GM12878 (cell line): ENCODE measurements at regions not wholly inside any gene's neighbourhood (a gene's known extent, or its start where the extent isn't known, plus 50 kb on each side); places are given as distances from the start of the nearest gene placed in this dataset.

Experiments used
- ATAC-seq: fragments of 200-7000 bp; cut with Tn5 transposase; 3 replicates; pipeline ENCODE4 v1.9.1; 2020; ENCODE audit warnings: mild to moderate bottlenecking, moderate library complexity
- BruUV-seq: library from RNA; stranded (reverse); fragments of 400-500 nt; replicated peaks from 2 replicates; lab custom pipeline; 2021; lab: Mats Ljungman, UMichigan
- CTCF ChIA-PET: fragments of 300-600 bp; sonication (Branson Sonifier 250); formaldehyde crosslinking; extraction: SDS; loops from one replicate; lab custom pipeline; 2021; ENCODE audit warnings: inconsistent platforms; lab: Yijun Ruan, JAX
- POLR2A ChIA-PET: fragments of 350-600 bp; formaldehyde crosslinking; extraction: SDS; loops from one replicate; lab custom pipeline; 2021; ENCODE audit warnings: inconsistent platforms; lab: Charles Lee
- RAD21 ChIA-PET: fragments of 300-600 bp; sonication (Branson Sonifier 250); formaldehyde crosslinking; loops from one replicate; lab custom pipeline; 2023; ENCODE audit warnings: antibody characterized with exemption; ENCODE audit not compliant: unreplicated experiment; lab: Charles Lee
- SMC1A ChIA-PET: fragments of 300-600 bp; sonication (Branson Sonifier 250); formaldehyde crosslinking; loops from one replicate; lab custom pipeline; 2023; ENCODE audit not compliant: unreplicated experiment, uncharacterized antibody; lab: Charles Lee
- DNase-seq: peaks from one replicate; pipeline ENCODE4 v3.0.0-alpha.2; 2011; ENCODE audit warnings: low read depth, low spot score
- FAIRE-seq: peaks from 3 replicates; lab custom pipeline; 2011; peaks lifted over from hg19 to GRCh38; lab: Jason Lieb, UNC
- H2AFZ ChIP-seq: 2 replicates; pipeline ENCODE4 v1.6.0; 2011; ENCODE audit warnings: low read depth, low read length, control low read depth; ENCODE audit not compliant: control insufficient read depth
- H3K27ac ChIP-seq: 2 replicates; pipeline ENCODE4 v1.5.1; 2011; ENCODE audit warnings: control low read depth; ENCODE audit not compliant: control insufficient read depth, insufficient read depth
- H3K27me3 ChIP-seq, 2 experiments: replicated peaks in 1 of 2; 2 replicates each; pipeline versions ENCODE4 v1.6.0 to v1.6.1; 2011; ENCODE audit warnings: low read length in 1 of 2; ENCODE audit not compliant: control insufficient read depth in 2 of 2, insufficient read depth in 2 of 2
- H3K36me3 ChIP-seq, 2 experiments: 2 replicates each; pipeline ENCODE4 v1.5.1; 2011; ENCODE audit warnings: low read length in 1 of 2; ENCODE audit not compliant: control insufficient read depth in 2 of 2, insufficient read depth in 2 of 2
- H3K4me1 ChIP-seq: 2 replicates; pipeline ENCODE4 v1.6.1; 2011; ENCODE audit warnings: mild to moderate bottlenecking, low read length, moderate library complexity, mixed read lengths; ENCODE audit not compliant: control insufficient read depth, insufficient read depth
- H3K4me2 ChIP-seq: 2 replicates; pipeline ENCODE4 v1.6.0; 2011; ENCODE audit warnings: control low read depth; ENCODE audit not compliant: control insufficient read depth, insufficient read depth
- H3K4me3 ChIP-seq: fragments of 200-600 bp; sonication (generic); 2 replicates; pipeline ENCODE4 v1.5.1; 2016
- H3K79me2 ChIP-seq: 2 replicates; pipeline ENCODE4 v1.6.0; 2011; ENCODE audit warnings: low read length; ENCODE audit not compliant: control insufficient read depth, insufficient read depth
- H3K9ac ChIP-seq: 2 replicates; pipeline ENCODE4 v1.8.0; 2011; ENCODE audit warnings: low read length, control low read depth, mixed read lengths; ENCODE audit not compliant: control insufficient read depth, insufficient read depth
- H3K9me3 ChIP-seq: replicated peaks from 3 replicates; pipeline ENCODE4 v1.5.1; 2011; ENCODE audit warnings: mild to moderate bottlenecking, low read length; ENCODE audit not compliant: control insufficient read depth, insufficient read depth
- H4K20me1 ChIP-seq: 2 replicates; pipeline ENCODE4 v1.6.0; 2011; ENCODE audit not compliant: control insufficient read depth, insufficient read depth
- BMI1 ChIP-seq: fragments of 450-650 bp; IDR thresholded peaks from 2 replicates; pipeline ENCODE4 v1.6.1; 2016; ENCODE audit warnings: mild to moderate bottlenecking, moderate library complexity, borderline replicate concordance
- DPF2 ChIP-seq: fragments of 450-650 bp; IDR thresholded peaks from 2 replicates; pipeline ENCODE4 v1.6.1; 2017; ENCODE audit warnings: mild to moderate bottlenecking
- ESRRA ChIP-seq: IDR thresholded peaks from 2 replicates; pipeline ENCODE4 v1.6.1; 2012; ENCODE audit warnings: mild to moderate bottlenecking, low read length, improper control_type of control experiment
- HDAC2 ChIP-seq: fragments of 200-600 bp; sonication (generic); IDR thresholded peaks from 2 replicates; pipeline ENCODE4 v1.6.1; 2017
- LARP7 ChIP-seq: fragments of 450-650 bp; IDR thresholded peaks from 2 replicates; pipeline ENCODE4 v1.6.1; 2017; ENCODE audit warnings: mild to moderate bottlenecking
- NFYB ChIP-seq: IDR thresholded peaks from 2 replicates; pipeline ENCODE4 v1.6.1; 2011; ENCODE audit warnings: low read depth, mild to moderate bottlenecking, low read length, improper control_type of control experiment, moderate library complexity; ENCODE audit not compliant: insufficient read depth
- NR2C1 ChIP-seq: fragments of 450-650 bp; IDR thresholded peaks from 2 replicates; pipeline ENCODE4 v1.6.1; 2017; ENCODE audit warnings: antibody characterized with exemption, mild to moderate bottlenecking, moderate library complexity
- RCOR1 ChIP-seq: conservative IDR thresholded peaks from 2 replicates; pipeline ENCODE4 v1.6.1; 2012; ENCODE audit warnings: low read depth, low read length, improper control_type of control experiment
- SMARCA5 ChIP-seq: fragments of 450-650 bp; IDR thresholded peaks from 2 replicates; pipeline ENCODE4 v1.6.1; 2017; ENCODE audit warnings: mild to moderate bottlenecking
- WGBS: methylation state at CpG from one replicate; pipeline ENCODE4 v1.1.6; 2016; ENCODE audit warnings: low lambda C conversion rate; ENCODE audit not compliant: insufficient replicate concordance, insufficient coverage; ENCODE audit errors: missing lambda C conversion rate; 5-methylcytosine and 5-hydroxymethylcytosine counted together
- in situ Hi-C: fragments of 300-500 bp; cut with MboI; formaldehyde crosslinking; loops from 9 replicates; pipeline ENCODE4 v1.14.3; 2018; ENCODE audit warnings: mixed read lengths
- intact Hi-C: fragments of 100-400 bp; cut with micrococcal nuclease; formaldehyde crosslinking; loops from one replicate; pipeline ENCODE4 v1.14.2; 2022; ENCODE audit not compliant: unreplicated experiment
- TF ChIP-seq, protein P1 (sequence below): fragments of 450-650 bp; IDR thresholded peaks from 2 replicates; pipeline ENCODE4 v1.6.1; 2018; ENCODE audit warnings: mild to moderate bottlenecking, low read depth, moderate library complexity; ENCODE audit not compliant: partially characterized antibody
- TF ChIP-seq, protein P2 (sequence below): fragments of 150-350 bp; IDR thresholded peaks from 2 replicates; pipeline ENCODE4 v1.6.1; 2014; ENCODE audit warnings: mild to moderate bottlenecking, low read depth, low read length
- TF ChIP-seq, protein P3 (sequence below): fragments of 450-650 bp; IDR thresholded peaks from 2 replicates; pipeline ENCODE4 v1.6.1; 2017; ENCODE audit warnings: mild to moderate bottlenecking, low read depth, inconsistent platforms; ENCODE audit not compliant: poor library complexity, severe bottlenecking
- TF ChIP-seq, protein P4 (sequence below): fragments of 450-650 bp; formaldehyde crosslinking; IDR thresholded peaks from 2 replicates; pipeline ENCODE4 v1.4.0; 2022; ENCODE audit warnings: mild to moderate bottlenecking, moderate library complexity

DNA sequence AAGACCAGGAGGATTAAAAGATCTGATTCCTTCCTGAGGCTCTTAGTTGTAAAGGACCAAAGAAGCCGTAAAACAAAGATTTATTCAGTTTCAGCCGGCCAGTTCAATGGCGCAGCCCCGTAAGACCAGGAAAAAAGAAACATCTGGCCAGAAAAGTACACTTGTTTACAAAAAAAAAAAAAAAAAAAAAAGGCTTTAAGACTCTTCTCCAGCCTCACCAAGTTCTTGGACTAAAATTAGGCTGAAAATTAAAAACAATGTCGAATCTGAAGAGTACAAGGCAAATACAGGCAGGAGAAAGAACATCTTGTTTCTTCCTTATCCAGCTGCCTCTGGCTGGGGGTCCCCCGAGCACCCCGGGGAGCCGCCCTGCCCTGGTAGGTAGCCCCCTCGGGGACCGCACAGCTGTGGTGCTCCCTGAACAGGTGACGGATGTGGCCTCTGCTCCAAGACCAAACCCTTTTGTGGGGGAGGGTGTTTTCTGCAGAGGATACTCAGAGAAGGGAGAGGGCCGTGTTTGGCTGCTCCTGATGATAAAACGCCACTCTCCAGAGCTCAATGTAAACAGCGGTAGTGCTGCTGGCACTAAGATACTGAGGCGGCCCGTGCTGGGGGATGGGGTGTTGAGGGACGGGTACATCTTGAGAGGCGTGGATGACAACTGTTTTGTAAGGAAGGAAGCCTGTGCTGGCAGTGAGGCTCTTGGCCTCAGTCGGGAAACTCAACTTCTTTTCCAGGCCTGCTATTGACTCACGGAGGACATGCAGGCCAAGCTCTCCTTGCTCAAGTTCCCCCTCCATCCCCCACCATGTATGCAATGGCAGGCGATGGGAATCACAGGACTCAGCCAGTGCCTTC, 201.0 kb upstream of the DIO3 start (continued):
- TF ChIP-seq, protein P1, sequence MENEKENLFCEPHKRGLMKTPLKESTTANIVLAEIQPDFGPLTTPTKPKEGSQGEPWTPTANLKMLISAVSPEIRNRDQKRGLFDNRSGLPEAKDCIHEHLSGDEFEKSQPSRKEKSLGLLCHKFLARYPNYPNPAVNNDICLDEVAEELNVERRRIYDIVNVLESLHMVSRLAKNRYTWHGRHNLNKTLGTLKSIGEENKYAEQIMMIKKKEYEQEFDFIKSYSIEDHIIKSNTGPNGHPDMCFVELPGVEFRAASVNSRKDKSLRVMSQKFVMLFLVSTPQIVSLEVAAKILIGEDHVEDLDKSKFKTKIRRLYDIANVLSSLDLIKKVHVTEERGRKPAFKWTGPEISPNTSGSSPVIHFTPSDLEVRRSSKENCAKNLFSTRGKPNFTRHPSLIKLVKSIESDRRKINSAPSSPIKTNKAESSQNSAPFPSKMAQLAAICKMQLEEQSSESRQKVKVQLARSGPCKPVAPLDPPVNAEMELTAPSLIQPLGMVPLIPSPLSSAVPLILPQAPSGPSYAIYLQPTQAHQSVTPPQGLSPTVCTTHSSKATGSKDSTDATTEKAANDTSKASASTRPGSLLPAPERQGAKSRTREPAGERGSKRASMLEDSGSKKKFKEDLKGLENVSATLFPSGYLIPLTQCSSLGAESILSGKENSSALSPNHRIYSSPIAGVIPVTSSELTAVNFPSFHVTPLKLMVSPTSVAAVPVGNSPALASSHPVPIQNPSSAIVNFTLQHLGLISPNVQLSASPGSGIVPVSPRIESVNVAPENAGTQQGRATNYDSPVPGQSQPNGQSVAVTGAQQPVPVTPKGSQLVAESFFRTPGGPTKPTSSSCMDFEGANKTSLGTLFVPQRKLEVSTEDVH, result no peak
- TF ChIP-seq HDAC2 (no peak), LARP7 (no peak), ESRRA (no peak)

DNA sequence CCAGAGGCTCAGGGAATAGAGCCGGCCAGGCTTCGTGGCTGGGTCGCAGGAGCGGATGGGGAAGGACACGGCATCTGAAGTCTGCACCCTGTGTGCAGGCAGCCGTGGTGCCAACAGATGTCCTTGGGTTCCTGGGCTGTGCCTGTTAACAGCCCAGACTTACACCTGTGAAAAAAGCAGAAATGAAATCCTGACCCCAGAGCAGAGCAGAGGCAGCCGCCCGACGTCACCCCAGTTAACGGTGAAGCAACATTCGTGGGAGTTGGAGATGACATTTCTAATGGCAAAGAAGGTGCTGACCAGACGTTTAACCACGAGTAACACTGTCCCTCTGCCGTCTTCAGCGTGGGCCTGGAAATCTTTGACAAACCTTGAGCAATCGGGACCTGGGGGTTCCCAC, 200.3 kb upstream of the DIO3 start:
- SMC1A ChIA-PET, result no interaction called here
- Histone ChIP-seq H2AFZ (no peak overlapping the region), H3K79me2 (no peaks in the 10 kb centered on the region), H3K4me1 (no peaks in the 10 kb centered on the region), H3K9ac (no peak overlapping the region), H3K36me3 (no peaks in the 10 kb centered on the region), H3K4me2 (no peak overlapping the region), H3K27ac (no peak overlapping the region), H4K20me1 (no peaks in the 10 kb centered on the region), H3K4me3 (no peak overlapping the region), H3K9me3 (no peaks in the 10 kb centered on the region; the same call in 2 of the 3 replicates), H3K27me3 (peaks cover 0 to 1% of the 10 kb centered on the region in 2 experiments; a peak in 2 of 4 replicates)
- RAD21 ChIA-PET, result no interaction called here
- in situ Hi-C loops (no loop called here), intact Hi-C loops (no loop called here)
- 2% methylated on average over 16 of the region's 16 CpGs for WGBS
- BruUV-seq, result no TSS peak
- CTCF ChIA-PET, result no interaction called here
- ATAC-seq, result no peak
- POLR2A ChIA-PET, result no interaction called here
- no peak for FAIRE-seq
- no peak for DNase-seq
- TF ChIP-seq BMI1 (no peak), SMARCA5 (no peak), RCOR1 (no peak), NFYB (no peak), NR2C1 (no peak), DPF2 (no peak)
- TF ChIP-seq, protein P2, sequence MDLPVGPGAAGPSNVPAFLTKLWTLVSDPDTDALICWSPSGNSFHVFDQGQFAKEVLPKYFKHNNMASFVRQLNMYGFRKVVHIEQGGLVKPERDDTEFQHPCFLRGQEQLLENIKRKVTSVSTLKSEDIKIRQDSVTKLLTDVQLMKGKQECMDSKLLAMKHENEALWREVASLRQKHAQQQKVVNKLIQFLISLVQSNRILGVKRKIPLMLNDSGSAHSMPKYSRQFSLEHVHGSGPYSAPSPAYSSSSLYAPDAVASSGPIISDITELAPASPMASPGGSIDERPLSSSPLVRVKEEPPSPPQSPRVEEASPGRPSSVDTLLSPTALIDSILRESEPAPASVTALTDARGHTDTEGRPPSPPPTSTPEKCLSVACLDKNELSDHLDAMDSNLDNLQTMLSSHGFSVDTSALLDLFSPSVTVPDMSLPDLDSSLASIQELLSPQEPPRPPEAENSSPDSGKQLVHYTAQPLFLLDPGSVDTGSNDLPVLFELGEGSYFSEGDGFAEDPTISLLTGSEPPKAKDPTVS, result no peak
- TF ChIP-seq, protein P3, sequence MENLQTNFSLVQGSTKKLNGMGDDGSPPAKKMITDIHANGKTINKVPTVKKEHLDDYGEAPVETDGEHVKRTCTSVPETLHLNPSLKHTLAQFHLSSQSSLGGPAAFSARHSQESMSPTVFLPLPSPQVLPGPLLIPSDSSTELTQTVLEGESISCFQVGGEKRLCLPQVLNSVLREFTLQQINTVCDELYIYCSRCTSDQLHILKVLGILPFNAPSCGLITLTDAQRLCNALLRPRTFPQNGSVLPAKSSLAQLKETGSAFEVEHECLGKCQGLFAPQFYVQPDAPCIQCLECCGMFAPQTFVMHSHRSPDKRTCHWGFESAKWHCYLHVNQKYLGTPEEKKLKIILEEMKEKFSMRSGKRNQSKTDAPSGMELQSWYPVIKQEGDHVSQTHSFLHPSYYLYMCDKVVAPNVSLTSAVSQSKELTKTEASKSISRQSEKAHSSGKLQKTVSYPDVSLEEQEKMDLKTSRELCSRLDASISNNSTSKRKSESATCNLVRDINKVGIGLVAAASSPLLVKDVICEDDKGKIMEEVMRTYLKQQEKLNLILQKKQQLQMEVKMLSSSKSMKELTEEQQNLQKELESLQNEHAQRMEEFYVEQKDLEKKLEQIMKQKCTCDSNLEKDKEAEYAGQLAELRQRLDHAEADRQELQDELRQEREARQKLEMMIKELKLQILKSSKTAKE, result no peak
- TF ChIP-seq, protein P4, sequence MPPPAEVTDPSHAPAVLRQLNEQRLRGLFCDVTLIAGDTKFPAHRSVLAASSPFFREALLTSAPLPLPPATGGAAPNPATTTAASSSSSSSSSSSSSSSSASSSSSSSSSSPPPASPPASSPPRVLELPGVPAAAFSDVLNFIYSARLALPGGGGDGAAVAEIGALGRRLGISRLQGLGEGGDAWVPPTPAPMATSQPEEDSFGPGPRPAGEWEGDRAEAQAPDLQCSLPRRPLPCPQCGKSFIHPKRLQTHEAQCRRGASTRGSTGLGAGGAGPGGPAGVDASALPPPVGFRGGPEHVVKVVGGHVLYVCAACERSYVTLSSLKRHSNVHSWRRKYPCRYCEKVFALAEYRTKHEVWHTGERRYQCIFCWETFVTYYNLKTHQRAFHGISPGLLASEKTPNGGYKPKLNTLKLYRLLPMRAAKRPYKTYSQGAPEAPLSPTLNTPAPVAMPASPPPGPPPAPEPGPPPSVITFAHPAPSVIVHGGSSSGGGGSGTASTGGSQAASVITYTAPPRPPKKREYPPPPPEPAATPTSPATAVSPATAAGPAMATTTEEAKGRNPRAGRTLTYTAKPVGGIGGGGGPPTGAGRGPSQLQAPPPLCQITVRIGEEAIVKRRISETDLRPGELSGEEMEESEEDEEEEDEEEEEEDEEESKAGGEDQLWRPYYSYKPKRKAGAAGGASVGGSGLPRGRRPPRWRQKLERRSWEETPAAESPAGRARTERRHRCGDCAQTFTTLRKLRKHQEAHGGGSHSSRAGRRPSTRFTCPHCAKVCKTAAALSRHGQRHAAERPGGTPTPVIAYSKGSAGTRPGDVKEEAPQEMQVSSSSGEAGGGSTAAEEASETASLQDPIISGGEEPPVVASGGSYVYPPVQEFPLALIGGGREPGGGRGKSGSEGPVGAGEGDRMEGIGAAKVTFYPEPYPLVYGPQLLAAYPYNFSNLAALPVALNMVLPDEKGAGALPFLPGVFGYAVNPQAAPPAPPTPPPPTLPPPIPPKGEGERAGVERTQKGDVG, result no peak
